ENCODE measurements at regions not wholly inside any gene's neighbourhood (a gene's known extent, or its start where the extent isn't known, plus 50 kb on each side); places are given as distances from the start of the nearest gene placed in this dataset.

GRCh38 chr14:101069666-101070362, 166.3 kb upstream of the RTL1 start:
- DNase-seq, result no peak

DNA sequence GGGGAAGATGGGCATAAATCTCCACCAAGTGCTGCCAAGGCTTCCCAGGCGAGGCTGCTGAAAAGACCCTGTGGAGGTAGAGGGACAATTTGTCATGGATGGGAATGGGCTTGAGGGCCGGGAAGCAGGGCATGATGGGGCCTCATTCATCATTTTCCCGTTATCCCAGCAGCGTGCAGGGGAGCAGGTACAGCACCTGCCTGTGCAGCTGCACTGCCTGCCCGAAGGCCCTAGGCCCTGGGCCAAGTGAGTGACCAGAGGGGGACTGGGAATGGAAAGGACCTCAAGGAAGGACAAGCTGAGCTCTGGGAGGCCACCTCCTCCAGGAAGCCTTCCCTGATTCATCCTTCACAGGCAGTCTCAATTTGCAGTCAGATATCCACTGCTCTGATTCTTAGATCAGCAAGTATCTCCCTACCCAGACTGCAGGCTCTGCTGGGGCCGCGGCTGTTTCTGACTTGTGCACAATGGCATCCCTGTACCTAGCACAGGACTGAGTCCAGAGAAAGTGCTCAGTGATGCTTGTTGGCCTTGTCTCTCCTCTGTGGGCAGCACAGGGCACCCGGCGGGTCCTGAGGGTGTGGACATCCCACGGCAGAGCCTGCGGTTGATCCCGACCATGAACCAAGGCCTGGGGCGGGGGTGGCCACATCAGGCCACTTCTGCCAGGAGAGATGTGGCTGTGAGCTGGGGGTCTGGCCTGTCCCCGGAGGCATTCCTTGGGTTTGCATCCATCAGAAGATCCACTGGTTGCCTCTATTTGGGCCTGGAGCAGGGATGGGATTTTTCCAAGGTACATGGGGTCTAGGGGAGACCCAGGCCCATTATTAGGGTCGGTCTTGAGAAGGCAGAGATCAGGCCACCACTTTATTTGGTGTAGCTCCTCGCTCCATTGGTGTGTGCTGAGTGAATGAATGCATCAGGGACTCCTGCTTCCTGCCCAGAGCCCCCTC, 167.3 kb upstream of the RTL1 start:
- DNase-seq, result no peak

- DNase-seq, result no peak
These were observed 168.0 kb upstream of the RTL1 start for GRCh38 chr14:101071493-101071906.

- DNase-seq, result no peak
These were observed 168.5 kb upstream of the RTL1 start for GRCh38 chr14:101072070-101072469.

DNA sequence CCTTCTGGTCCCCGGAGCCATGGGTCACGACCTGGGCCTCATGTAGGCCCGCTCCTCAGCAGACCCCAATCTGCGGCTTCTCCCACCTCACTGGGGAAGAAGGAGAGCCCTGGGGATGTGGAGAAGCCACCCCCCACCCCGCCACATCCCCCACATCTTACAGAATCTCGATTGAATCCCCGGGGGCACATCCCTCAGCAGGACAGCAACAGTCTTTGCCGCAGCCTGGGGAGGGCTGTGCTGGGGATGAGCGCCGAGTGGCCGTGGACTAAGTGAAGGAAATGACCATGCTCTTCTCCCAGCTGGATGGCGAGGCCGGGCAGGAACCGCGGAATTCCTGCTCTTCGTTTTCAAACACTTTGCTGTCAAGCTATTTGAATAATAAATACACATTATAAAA, 169.0 kb upstream of the RTL1 start:
- no peak for DNase-seq

- DNase-seq, result peak; percentile 88 to 93
These were observed 169.5 kb upstream of the RTL1 start for GRCh38 chr14:101072945-101073597.

DNA sequence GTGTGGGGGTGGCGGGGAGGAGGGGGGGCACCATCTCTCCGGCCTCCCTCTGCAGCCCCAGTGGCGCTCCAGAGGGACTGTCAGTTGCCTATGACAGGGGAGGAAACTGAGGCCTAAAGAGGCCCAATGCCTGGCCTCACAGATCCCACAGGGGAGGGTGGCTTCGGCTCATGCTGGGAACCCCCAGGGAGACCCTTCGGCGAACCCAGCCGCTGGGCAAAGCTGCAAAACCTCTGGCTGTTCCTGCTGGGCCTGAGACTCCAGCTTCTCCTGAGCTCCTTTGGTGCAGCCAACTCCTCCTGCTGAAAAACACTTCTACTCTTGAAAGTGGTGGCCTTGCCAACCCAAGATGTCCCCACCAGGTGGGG, 170.1 kb upstream of the RTL1 start:
- no peak for DNase-seq

DNA sequence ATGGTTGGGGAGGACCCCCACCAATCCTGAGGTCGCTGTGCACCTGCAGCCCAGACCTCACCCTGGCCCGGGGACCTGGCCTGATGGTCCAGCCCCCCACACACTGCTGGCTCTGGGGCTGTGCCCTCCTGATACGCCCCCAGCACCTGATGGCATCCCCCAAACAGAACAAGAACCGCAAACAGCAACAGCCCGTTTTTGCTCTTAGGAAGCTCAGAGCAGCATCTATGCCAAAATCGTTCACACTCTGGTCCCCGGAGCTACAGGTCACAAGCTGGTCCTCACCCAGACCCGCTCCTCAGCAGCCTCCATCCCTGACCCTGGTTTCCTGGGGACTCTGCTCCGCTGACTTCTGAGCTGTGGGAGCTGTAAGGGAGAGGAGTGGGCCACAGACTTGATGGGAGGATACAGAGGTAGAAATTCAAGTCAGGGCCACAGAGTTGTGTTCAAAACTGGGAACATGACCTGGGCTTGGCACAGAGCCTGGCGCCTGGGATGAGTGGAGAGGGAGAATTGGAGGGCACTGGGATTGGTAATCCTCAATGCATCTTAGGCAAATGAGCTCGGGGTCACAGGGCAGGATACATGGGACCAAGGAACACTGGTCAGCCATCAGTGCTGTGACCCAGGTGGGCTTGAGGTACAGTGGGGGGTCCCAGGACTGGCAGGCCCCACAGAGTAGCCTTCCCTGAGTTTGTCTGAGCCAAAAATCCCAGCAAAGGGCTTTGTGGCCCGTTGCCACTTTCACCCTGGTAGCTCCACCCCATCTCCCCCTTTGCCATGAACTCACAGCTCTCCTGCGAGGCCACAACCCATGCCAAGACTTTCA, 170.9 kb upstream of the RTL1 start:
- no peak for DNase-seq

- no peak for DNase-seq
These were observed 171.7 kb upstream of the RTL1 start for GRCh38 chr14:101075025-101075800.

DNA sequence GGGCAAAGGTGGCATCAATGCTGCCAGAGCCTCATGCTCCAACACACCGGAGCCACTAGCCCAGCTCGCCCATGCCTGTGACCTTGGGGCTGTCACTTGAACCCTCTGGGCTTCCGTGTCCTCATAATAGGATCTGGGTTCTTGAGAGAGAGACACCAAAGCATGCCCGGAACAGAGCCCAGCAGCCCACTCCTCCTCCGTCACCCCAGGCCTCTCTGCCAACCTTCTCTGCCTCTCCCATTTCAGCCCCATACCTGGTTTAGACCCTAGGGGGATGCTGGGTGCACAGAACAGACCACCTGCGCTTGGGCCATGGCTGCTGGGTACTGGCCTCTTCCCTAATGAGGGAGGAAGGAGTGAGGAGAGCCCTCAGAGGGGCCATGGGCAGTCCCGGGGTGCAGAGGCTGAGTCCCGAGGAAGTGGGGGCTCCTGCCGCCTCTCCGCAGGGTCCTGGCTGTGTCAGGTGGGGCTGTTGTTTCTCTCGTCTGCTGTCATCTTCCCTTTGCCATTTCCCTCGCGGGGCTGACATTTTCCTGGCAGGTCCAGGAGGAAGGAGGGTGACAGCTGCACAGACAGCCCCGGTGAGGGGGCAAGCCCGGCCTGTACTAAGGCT, 172.4 kb upstream of the RTL1 start:
- DNase-seq, result no peak

GRCh38 chr14:101076451-101077198, 173.1 kb upstream of the RTL1 start:
- no peak for DNase-seq

DNA sequence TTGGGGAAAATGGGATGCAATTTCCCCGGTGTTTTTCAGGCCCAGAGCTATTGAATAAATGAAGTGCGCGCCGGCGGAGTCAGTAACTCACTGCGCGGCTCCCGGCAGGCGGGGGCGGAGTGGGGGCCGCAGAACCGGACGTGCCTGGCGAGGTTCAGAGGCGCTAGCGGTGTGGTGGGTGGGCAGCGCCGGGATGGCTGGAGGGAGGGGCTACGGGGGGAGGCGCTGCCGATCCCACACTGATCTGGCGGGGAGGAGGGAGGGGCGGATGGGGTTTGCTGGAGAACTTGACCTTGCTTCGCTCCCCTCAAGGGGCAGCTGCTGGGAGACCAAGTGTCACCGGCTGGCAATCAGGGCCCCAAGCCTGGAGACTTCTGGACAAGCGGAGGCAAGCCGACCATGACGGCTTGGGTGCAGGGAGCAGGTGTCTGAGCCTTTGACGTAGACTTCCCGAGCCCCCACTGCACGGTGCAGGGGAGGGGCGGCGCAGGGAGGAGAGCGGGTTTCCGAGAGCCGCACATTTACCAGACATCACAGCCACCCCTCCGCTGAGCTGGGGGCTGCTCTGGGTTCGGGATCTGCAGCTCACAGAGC, 174.1 kb upstream of the RTL1 start:
- no peak for DNase-seq

GRCh38 chr14:101078170-101078891, 174.8 kb upstream of the RTL1 start:
- DNase-seq, result no peak

GRCh38 chr14:101078892-101079221, 175.3 kb upstream of the RTL1 start:
- no peak for DNase-seq

- no peak for DNase-seq
These were observed 177.5 kb upstream of the RTL1 start for GRCh38 chr14:101080922-101081593.

- no peak for DNase-seq
These were observed 178.5 kb upstream of the RTL1 start for GRCh38 chr14:101082036-101082435.

- no peak for DNase-seq
These were observed 179.2 kb upstream of the RTL1 start for GRCh38 chr14:101082436-101083384.

All from SW 1271 (cell line).